IMR-90 (cell line): ENCODE measurements at regions not wholly inside any gene's neighbourhood (a gene's known extent, or its start where the extent isn't known, plus 50 kb on each side); places are given as distances from the start of the nearest gene placed in this dataset.

ENCODE experiments used
- ATAC-seq: fragments of 200-7000 bp; cut with Tn5 transposase; 2 replicates; pipeline ENCODE4 v1.9.1; 2020; ENCODE audit warnings: low read depth, mild to moderate bottlenecking, moderate library complexity
- BruUV-seq: library from RNA; stranded (reverse); fragments of 400-500 nt; replicated peaks from 2 replicates; lab custom pipeline; 2021; lab: Mats Ljungman, UMichigan
- CTCF ChIA-PET: fragments of 300-600 bp; formaldehyde crosslinking; extraction: SDS; loops from one replicate; lab custom pipeline; 2021; ENCODE audit warnings: antibody characterized with exemption; lab: Yijun Ruan, JAX
- POLR2A ChIA-PET: fragments of 300-600 bp; sonication (Branson Sonifier 250); formaldehyde crosslinking; loops from one replicate; lab custom pipeline; 2022; ENCODE audit warnings: antibody characterized with exemption; ENCODE audit not compliant: unreplicated experiment; lab: Charles Lee
- DNase-seq: peaks from one replicate; pipeline ENCODE4 v3.0.0; 2013
- H2AFZ ChIP-seq: replicated peaks from 2 replicates; pipeline ENCODE3; 2013; ENCODE audit warnings: low read length, mild to moderate bottlenecking; ENCODE audit not compliant: poor library complexity
- H2AK5ac ChIP-seq: 2 replicates; pipeline ENCODE4 v1.6.1; 2013; ENCODE audit warnings: low read depth, low read length, inconsistent platforms
- H2AK9ac ChIP-seq: replicated peaks from 2 replicates; pipeline ENCODE3; 2013; ENCODE audit warnings: mild to moderate bottlenecking, low read depth, low read length, moderate library complexity; ENCODE audit not compliant: poor library complexity
- H2BK120ac ChIP-seq: 2 replicates; pipeline ENCODE4 v1.6.1; 2013; ENCODE audit warnings: low read depth, low read length, inconsistent platforms
- H2BK15ac ChIP-seq: 3 replicates; pipeline ENCODE4 v1.6.1; 2013; ENCODE audit warnings: low read depth, low read length, inconsistent platforms
- H2BK20ac ChIP-seq: 2 replicates; pipeline ENCODE4 v1.6.1; 2013; ENCODE audit warnings: low read depth, mild to moderate bottlenecking, inconsistent platforms, low read length, moderate library complexity
- H2BK5ac ChIP-seq: 2 replicates; pipeline ENCODE4 v1.6.1; 2013; ENCODE audit warnings: mild to moderate bottlenecking, low read depth, low read length, inconsistent platforms; ENCODE audit not compliant: poor library complexity, severe bottlenecking
- H3K14ac ChIP-seq: replicated peaks from 2 replicates; pipeline ENCODE4 v1.6.1; 2013; ENCODE audit warnings: low read depth, low read length, inconsistent platforms
- H3K18ac ChIP-seq: 2 replicates; pipeline ENCODE4 v1.6.1; 2013; ENCODE audit warnings: low read depth, low read length, control low read depth
- H3K23ac ChIP-seq: 2 replicates; pipeline ENCODE4 v1.6.1; 2013; ENCODE audit warnings: low read depth, low read length, inconsistent platforms
- H3K27ac ChIP-seq: 2 replicates; pipeline ENCODE4 v1.5.1; 2013; ENCODE audit warnings: mild to moderate bottlenecking, control low read depth, low read length; ENCODE audit not compliant: insufficient read depth
- H3K27me3 ChIP-seq: 2 replicates; pipeline ENCODE4 v1.6.1; 2013; ENCODE audit warnings: low read length; ENCODE audit not compliant: control insufficient read depth, insufficient read depth
- H3K36me3 ChIP-seq: 2 replicates; pipeline ENCODE4 v1.6.1; 2013; ENCODE audit warnings: low read length, mixed read lengths; ENCODE audit not compliant: control insufficient read depth, insufficient read depth
- H3K4ac ChIP-seq: 2 replicates; pipeline ENCODE4 v1.6.1; 2013; ENCODE audit warnings: low read depth, low read length, inconsistent platforms
- H3K4me1 ChIP-seq: 2 replicates; pipeline ENCODE4 v1.6.1; 2013; ENCODE audit warnings: low read length, mixed read lengths; ENCODE audit not compliant: control insufficient read depth, insufficient read depth
- H3K4me2 ChIP-seq: 2 replicates; pipeline ENCODE4 v1.6.1; 2013; ENCODE audit warnings: low read depth, mild to moderate bottlenecking, control low read depth, low read length, moderate library complexity
- H3K4me3 ChIP-seq: 2 replicates; pipeline ENCODE4 v1.5.1; 2013; ENCODE audit warnings: low read depth, mild to moderate bottlenecking, control low read depth, low read length, moderate library complexity; ENCODE audit not compliant: insufficient read depth
- H3K56ac ChIP-seq: 2 replicates; pipeline ENCODE4 v1.6.1; 2013; ENCODE audit warnings: low read length, inconsistent platforms; ENCODE audit not compliant: insufficient read depth; ENCODE audit errors: extremely low read depth
- H3K79me1 ChIP-seq, 2 experiments: 2 replicates each; pipeline ENCODE4 v1.6.1; 2013; ENCODE audit warnings: low read length in 2 of 2, inconsistent platforms in 1 of 2, low read depth in 1 of 2
- H3K9ac ChIP-seq: 2 replicates; pipeline ENCODE4 v1.6.1; 2013; ENCODE audit warnings: low read depth, low read length, control low read depth
- H3K9me1 ChIP-seq: 2 replicates; pipeline ENCODE4 v1.6.1; 2013; ENCODE audit warnings: low read length, inconsistent platforms; ENCODE audit not compliant: insufficient read depth
- H3K9me3 ChIP-seq: 2 replicates; pipeline ENCODE4 v1.6.1; 2013; ENCODE audit warnings: low read length; ENCODE audit not compliant: control insufficient read depth, insufficient read depth
- H4K20me1 ChIP-seq: 2 replicates; pipeline ENCODE4 v1.6.1; 2013; ENCODE audit warnings: low read length, inconsistent platforms; ENCODE audit not compliant: insufficient read depth
- H4K5ac ChIP-seq: 2 replicates; pipeline ENCODE4 v1.6.1; 2013; ENCODE audit warnings: mild to moderate bottlenecking, low read depth, low read length, control low read depth
- H4K8ac ChIP-seq, 2 experiments: 2 replicates each; pipeline ENCODE4 v1.6.1; 2013; ENCODE audit warnings: low read depth in 2 of 2, low read length in 2 of 2, control low read depth in 1 of 2, inconsistent platforms in 1 of 2
- H4K91ac ChIP-seq: 2 replicates; pipeline ENCODE4 v1.6.1; 2013; ENCODE audit warnings: low read depth, low read length, inconsistent platforms; ENCODE audit not compliant: insufficient read depth
- ELK1 ChIP-seq: fragments of 150-350 bp; IDR thresholded peaks from 2 replicates; pipeline ENCODE4 v1.6.1; 2016; ENCODE audit warnings: low read depth, mild to moderate bottlenecking, low read length, moderate library complexity, borderline replicate concordance
- RAD21 ChIP-seq: IDR thresholded peaks from 2 replicates; pipeline ENCODE4 v1.6.1; 2012; ENCODE audit warnings: low read length, improper control_type of control experiment
- WGBS, 2 experiments: methylation state at CpG; one replicate each; pipeline versions ENCODE4 v1.1.5 to v1.1.7; 2013; ENCODE audit warnings: missing lambda C conversion rate in 2 of 2; ENCODE audit not compliant: insufficient read length in 1 of 2; ENCODE audit errors: extremely low coverage in 2 of 2; 5-methylcytosine and 5-hydroxymethylcytosine counted together
- dilution Hi-C: fragments of 300-500 bp; cut with HindIII; formaldehyde crosslinking; loops from one replicate; pipeline ENCODE4 v1.14.3; 2018; ENCODE audit warnings: low sequenced_read_pairs; ENCODE audit not compliant: unreplicated experiment
- in situ Hi-C: fragments of 300-500 bp; cut with MboI; formaldehyde crosslinking; loops from 3 replicates; pipeline ENCODE4 v1.14.3; 2019; ENCODE audit warnings: low sequenced_read_pairs, inconsistent platforms, mixed read lengths
- intact Hi-C: fragments of 100-400 bp; cut with micrococcal nuclease; formaldehyde crosslinking; loops from 2 replicates; pipeline ENCODE4 v1.10.0; 2022

- Histone ChIP-seq H3K36me3 (no peaks in the 10 kb centered on the region), H3K4ac (no peak overlapping the region), H3K14ac (no peak overlapping the region), H4K91ac (no peak overlapping the region), H2AK5ac (no peak overlapping the region), H3K56ac (no peak overlapping the region), H3K4me1 (peaks cover 4% of the 10 kb centered on the region), H3K23ac (no peak overlapping the region), H3K27me3 (no peaks in the 10 kb centered on the region), H3K27ac (no peak overlapping the region), H3K9ac (no peak overlapping the region), H4K5ac (no peak overlapping the region), H2BK120ac (no peak overlapping the region), H3K4me2 (no peak overlapping the region), H3K18ac (no peak overlapping the region), H3K9me3 (no peaks in the 10 kb centered on the region), H4K8ac (no peak overlapping the region), H2BK15ac (no peak overlapping the region; the same call in 1 of the 3 replicates), H2BK20ac (no peak overlapping the region), H2AK9ac (no peak overlapping the region), H3K4me3 (no peak overlapping the region), H2AFZ (no peak overlapping the region), H3K79me1 (no peaks in the 10 kb centered on the region), H4K20me1 (no peaks in the 10 kb centered on the region), H2BK5ac (no peak overlapping the region), H3K9me1 (no peaks in the 10 kb centered on the region)
- dilution Hi-C loops: no loop called here
- no peak for ATAC-seq
- intact Hi-C loops: loop anchor here (5.0 kb wide), 2 partner anchors 113 to 583 kb away; no protein-coding TSS in a partner anchor
- no TSS peak for BruUV-seq
- in situ Hi-C loops: loop anchor here (10.0 kb wide), 2 partner anchors 341 to 661 kb away; no protein-coding TSS in a partner anchor
- CTCF ChIA-PET: no interaction called here
- no peak for DNase-seq
- TF ChIP-seq ELK1: no peak
- TF ChIP-seq RAD21: no peak
- no CpG with 5 or more reads among the region's 1 CpG for WGBS, 2 experiments
- POLR2A ChIA-PET: no interaction called here
Observed at GRCh38 chr7:17645500-17645899, 294.8 kb downstream of the SNX13 start.
